ENCODE measurements at regions not wholly inside any gene's neighbourhood (a gene's known extent, or its start where the extent isn't known, plus 50 kb on each side); places are given as distances from the start of the nearest gene placed in this dataset.

- Histone ChIP-seq H3K27me3 (ENCODE audit: low read length) (no peaks in the 10 kb centered on the region), H3F3A (ENCODE audit: insufficient read depth) (no peaks in the 10 kb centered on the region), H3K9me2 (replicated peaks; ENCODE audit: insufficient read depth, low read length) (no peaks in the 10 kb centered on the region), H4K20me1 (ENCODE audit: low read depth, low read length) (no peaks in the 10 kb centered on the region), H3K4me3 (ENCODE audit: insufficient read depth, low read length, poor library complexity, severe bottlenecking) (no peak overlapping the region), H2AFZ (ENCODE audit: low read depth, low read length, severe bottlenecking) (no peak overlapping the region), H3K79me2 (ENCODE audit: insufficient read depth, low read length) (no peaks in the 10 kb centered on the region), H3K9ac (ENCODE audit: low read length) (no peak overlapping the region), H3K9me3 (ENCODE audit: insufficient read depth, low read length) (no peaks in the 10 kb centered on the region), H3K4me2 (ENCODE audit: low read depth, low read length, poor library complexity, severe bottlenecking) (no peak overlapping the region), H3K36me3 (ENCODE audit: low read length) (no peaks in the 10 kb centered on the region), H3K27ac (ENCODE audit: low read depth, low read length) (no peak overlapping the region)
- TF ChIP-seq EZH2phosphoT487 (conservative IDR thresholded peaks at IDR 0.05; ENCODE audit: low read length): no peak
- no peak for TF ChIP-seq CTCF (IDR thresholded peaks at IDR 0.05; ENCODE audit: insufficient read depth, low read length, poor library complexity, severe bottlenecking)
Observed at GRCh38 chr13:107277911-107278310, 710.0 kb upstream of the ARGLU1 start.

DNA sequence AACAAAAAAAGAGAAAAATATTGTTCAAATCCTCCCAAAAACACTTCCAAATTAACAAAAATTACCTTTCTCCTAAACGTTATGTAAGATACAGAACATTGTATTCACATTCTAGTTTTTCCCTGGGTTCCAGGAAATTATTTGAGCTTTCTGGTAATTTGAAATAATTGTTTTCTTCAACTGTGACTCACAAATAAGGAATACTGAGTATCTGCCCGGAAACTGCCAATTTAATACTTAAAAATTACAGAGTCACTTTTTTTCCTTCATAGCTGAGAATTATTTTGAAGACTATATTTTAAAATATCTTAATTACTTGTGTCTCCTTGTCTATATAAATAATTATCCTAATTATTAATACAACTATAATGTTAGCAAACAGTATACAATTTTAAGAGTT lies 709.0 kb upstream of the ARGLU1 start:
- no peak overlapping the region for H3K27ac ChIP-seq (ENCODE audit: low read depth, low read length)
- H3K36me3 ChIP-seq (ENCODE audit: low read length): no peaks in the 10 kb centered on the region
- TF ChIP-seq EZH2phosphoT487 (conservative IDR thresholded peaks at IDR 0.05; ENCODE audit: low read length): no peak
- TF ChIP-seq CTCF (IDR thresholded peaks at IDR 0.05; ENCODE audit: insufficient read depth, low read length, poor library complexity, severe bottlenecking): no peak
- no peak overlapping the region for H3K9ac ChIP-seq (ENCODE audit: low read length)
- H2AFZ ChIP-seq (ENCODE audit: low read depth, low read length, severe bottlenecking): no peak overlapping the region
- no peaks in the 10 kb centered on the region for H3K9me3 ChIP-seq (ENCODE audit: insufficient read depth, low read length)
- no peaks in the 10 kb centered on the region for H3K9me2 ChIP-seq (replicated peaks; ENCODE audit: insufficient read depth, low read length)
- no peaks in the 10 kb centered on the region for H3K79me2 ChIP-seq (ENCODE audit: insufficient read depth, low read length)
- H3K4me3 ChIP-seq (ENCODE audit: insufficient read depth, low read length, poor library complexity, severe bottlenecking): no peak overlapping the region
- H3K27me3 ChIP-seq (ENCODE audit: low read length): no peaks in the 10 kb centered on the region
- no peaks in the 10 kb centered on the region for H3F3A ChIP-seq (ENCODE audit: insufficient read depth)
- no peaks in the 10 kb centered on the region for H4K20me1 ChIP-seq (ENCODE audit: low read depth, low read length)
- H3K4me2 ChIP-seq (ENCODE audit: low read depth, low read length, poor library complexity, severe bottlenecking): no peak overlapping the region

DNA sequence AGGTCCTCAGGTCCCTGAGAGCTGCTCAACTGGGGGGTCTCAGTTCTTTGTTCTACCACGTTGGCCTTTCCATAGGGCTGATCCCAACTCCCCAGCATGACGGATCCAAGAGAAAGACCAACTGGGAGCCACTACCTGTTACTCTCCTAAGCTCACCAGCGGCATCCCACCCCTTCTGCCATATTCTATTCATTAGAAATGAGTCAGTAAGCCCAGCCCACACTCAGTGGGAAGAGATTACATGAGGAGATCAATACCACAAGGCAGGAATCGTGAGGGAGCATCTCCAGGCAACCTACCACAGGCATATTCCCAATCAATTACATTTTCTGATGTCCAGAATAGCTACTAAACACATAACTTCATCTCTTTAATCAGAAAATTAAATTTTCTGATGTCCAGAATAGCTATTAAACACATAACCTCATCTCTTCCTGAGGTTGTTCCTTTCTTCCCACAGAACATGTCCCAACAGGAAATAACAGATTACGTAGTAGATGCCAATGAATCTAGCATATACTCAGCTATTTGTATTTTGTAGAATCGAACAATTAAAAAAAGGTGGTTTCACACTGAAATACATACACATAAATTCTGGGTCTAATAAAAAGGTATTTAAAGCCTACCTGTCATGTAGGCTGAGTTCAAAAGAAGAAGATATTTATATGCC lies 708.1 kb upstream of the ARGLU1 start:
- H3F3A ChIP-seq (ENCODE audit: insufficient read depth): no peaks in the 10 kb centered on the region
- no peak overlapping the region for H3K9ac ChIP-seq (ENCODE audit: low read length)
- H3K9me3 ChIP-seq (ENCODE audit: insufficient read depth, low read length): no peaks in the 10 kb centered on the region
- no peaks in the 10 kb centered on the region for H3K79me2 ChIP-seq (ENCODE audit: insufficient read depth, low read length)
- no peaks in the 10 kb centered on the region for H3K27me3 ChIP-seq (ENCODE audit: low read length)
- H4K20me1 ChIP-seq (ENCODE audit: low read depth, low read length): no peaks in the 10 kb centered on the region
- TF ChIP-seq CTCF (IDR thresholded peaks at IDR 0.05; ENCODE audit: insufficient read depth, low read length, poor library complexity, severe bottlenecking) (no peak), EZH2phosphoT487 (conservative IDR thresholded peaks at IDR 0.05; ENCODE audit: low read length) (no peak)
- no peak overlapping the region for H3K27ac ChIP-seq (ENCODE audit: low read depth, low read length)
- no peaks in the 10 kb centered on the region for H3K9me2 ChIP-seq (replicated peaks; ENCODE audit: insufficient read depth, low read length)
- no peak overlapping the region for H3K4me2 ChIP-seq (ENCODE audit: low read depth, low read length, poor library complexity, severe bottlenecking)
- H3K36me3 ChIP-seq (ENCODE audit: low read length): no peaks in the 10 kb centered on the region
- no peak overlapping the region for H3K4me3 ChIP-seq (ENCODE audit: insufficient read depth, low read length, poor library complexity, severe bottlenecking)
- no peak overlapping the region for H2AFZ ChIP-seq (ENCODE audit: low read depth, low read length, severe bottlenecking)

Measured in SU-DHL-6 (cell line).